GM12891 (cell line): ENCODE measurements at regions not wholly inside any gene's neighbourhood (a gene's known extent, or its start where the extent isn't known, plus 50 kb on each side); places are given as distances from the start of the nearest gene placed in this dataset.

Experiments
- PAX5 ChIP-seq: IDR thresholded peaks from 2 replicates; pipeline ENCODE4 v1.6.1; 2011; ENCODE audit warnings: low read length, moderate library complexity, mild to moderate bottlenecking; ENCODE audit not compliant: insufficient read depth, severe bottlenecking
- POLR2A ChIP-seq: IDR thresholded peaks from 2 replicates; pipeline ENCODE4 v1.6.1; 2011; ENCODE audit warnings: low read depth, low read length, control low read depth
- POLR2AphosphoS5 ChIP-seq: IDR thresholded peaks from 2 replicates; pipeline ENCODE4 v1.6.1; 2011; ENCODE audit warnings: low read depth, low read length, control low read depth
- POU2F2 ChIP-seq: IDR thresholded peaks from 2 replicates; pipeline ENCODE4 v1.6.1; 2011; ENCODE audit warnings: low read depth, mild to moderate bottlenecking, control low read depth, low read length, moderate library complexity
- TAF1 ChIP-seq: IDR thresholded peaks from 2 replicates; pipeline ENCODE4 v1.6.1; 2011; ENCODE audit warnings: low read depth, low read length, control low read depth

DNA sequence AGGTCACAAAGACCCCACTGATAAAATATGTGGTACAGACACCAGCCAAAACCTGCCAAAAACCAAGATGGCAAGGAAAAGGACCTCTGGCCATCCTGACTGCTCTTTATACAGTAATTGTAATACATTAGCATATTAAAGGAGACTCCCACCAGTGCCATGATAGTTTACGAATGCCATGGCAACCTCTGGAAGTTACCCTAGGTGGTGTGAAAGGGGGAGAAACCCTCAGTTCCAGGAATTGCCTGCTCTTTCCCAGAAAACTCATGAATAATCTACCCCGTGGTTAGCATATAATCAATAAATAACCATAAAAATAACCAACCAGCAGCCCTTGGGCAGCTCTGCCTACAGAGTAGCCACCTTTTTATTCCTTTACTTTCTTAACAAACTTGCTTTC, 129.8 kb upstream of the EPB41L3 start:
- TF ChIP-seq POLR2A (no peak), POLR2AphosphoS5 (no peak), TAF1 (no peak), POU2F2 (no peak), PAX5 (no peak)
